ENCODE measurements at regions not wholly inside any gene's neighbourhood (a gene's known extent, or its start where the extent isn't known, plus 50 kb on each side); places are given as distances from the start of the nearest gene placed in this dataset.

DNA sequence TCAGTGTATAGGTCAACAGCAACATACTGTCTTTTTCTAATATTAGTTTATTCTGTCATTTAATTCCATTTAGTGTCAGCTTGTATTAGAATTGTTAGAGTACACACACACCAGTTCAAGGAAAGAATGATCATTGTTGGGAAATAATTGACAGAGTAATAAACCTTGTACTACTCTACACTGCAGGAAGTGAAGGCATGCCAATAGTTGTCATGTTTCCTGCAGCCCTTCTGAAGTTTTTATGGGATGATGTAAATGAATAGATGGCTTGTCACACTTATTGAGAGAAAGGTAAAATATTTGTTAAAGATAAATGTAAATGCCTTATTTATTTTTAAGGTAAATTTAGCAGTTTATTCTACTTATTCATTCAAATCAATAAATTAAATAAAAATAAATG, 306.9 kb upstream of the KLHL1 start:
- no peak for TF ChIP-seq POLR2A (IDR thresholded peaks at IDR 0.05; ENCODE audit: low read depth, low read length)
- TF ChIP-seq TAF1 (IDR thresholded peaks at IDR 0.05; ENCODE audit: low read depth, low read length), result no peak

All from GM12891 (cell line).